Memory B cell (primary cell): ENCODE measurements at regions not wholly inside any gene's neighbourhood (a gene's known extent, or its start where the extent isn't known, plus 50 kb on each side); places are given as distances from the start of the nearest gene placed in this dataset.

ENCODE experiments used
- ATAC-seq: fragments of 150-1000 bp; cut with Tn5 transposase; 2 replicates; pipeline ENCODE4 v1.10.0; 2021; ENCODE audit warnings: low read depth, mild to moderate bottlenecking, moderate library complexity
- DNase-seq, 2 donors: peaks; one replicate each; pipeline ENCODE4 v3.0.0; 2022; ENCODE audit warnings: low spot score in 2 of 2
- H3K27ac Mint-ChIP-seq: one replicate; pipeline ENCODE4 v1.8.0; 2022; ENCODE audit warnings: mild to moderate bottlenecking, moderate library complexity, mixed read lengths
- H3K27me3 Mint-ChIP-seq: one replicate; pipeline ENCODE4 v1.8.0; 2022; ENCODE audit warnings: mixed read lengths
- H3K36me3 Mint-ChIP-seq: one replicate; pipeline ENCODE4 v1.8.0; 2022; ENCODE audit warnings: mild to moderate bottlenecking, mixed read lengths
- H3K4me1 Mint-ChIP-seq: one replicate; pipeline ENCODE4 v1.8.0; 2022; ENCODE audit warnings: mixed read lengths
- H3K4me3 Mint-ChIP-seq: one replicate; pipeline ENCODE4 v1.8.0; 2022; ENCODE audit warnings: mild to moderate bottlenecking, moderate library complexity, mixed read lengths
- H3K9me3 Mint-ChIP-seq: one replicate; pipeline ENCODE4 v1.8.0; 2022; ENCODE audit warnings: mixed read lengths

- Mint-ChIP-seq H3K27ac (no peak overlapping the region), H3K36me3 (no peaks in the 10 kb centered on the region), H3K4me1 (no peaks in the 10 kb centered on the region), H3K4me3 (no peak overlapping the region), H3K27me3 (no peaks in the 10 kb centered on the region), H3K9me3 (no peaks in the 10 kb centered on the region)
- ATAC-seq (no peak), DNase-seq (no peak)
Measured at GRCh38 chr10:44035474-44036197, 349.3 kb downstream of the CXCL12 start.

GRCh38 chr10:44034946-44035345 lies 350.0 kb downstream of the CXCL12 start:
- H3K4me3 Mint-ChIP-seq, result no peak overlapping the region
- H3K27ac Mint-ChIP-seq, result no peak overlapping the region
- no peaks in the 10 kb centered on the region for H3K36me3 Mint-ChIP-seq
- no peaks in the 10 kb centered on the region for H3K27me3 Mint-ChIP-seq
- ATAC-seq (no peak), DNase-seq (no peak)
- H3K4me1 Mint-ChIP-seq, result no peaks in the 10 kb centered on the region
- no peaks in the 10 kb centered on the region for H3K9me3 Mint-ChIP-seq

GRCh38 chr10:44033008-44033407 lies 351.9 kb downstream of the CXCL12 start:
- ATAC-seq (no peak), DNase-seq (no peak)
- Mint-ChIP-seq H3K4me3 (no peak overlapping the region), H3K27ac (no peak overlapping the region), H3K9me3 (no peaks in the 10 kb centered on the region), H3K4me1 (no peaks in the 10 kb centered on the region), H3K36me3 (no peaks in the 10 kb centered on the region), H3K27me3 (no peaks in the 10 kb centered on the region)

- H3K36me3 Mint-ChIP-seq, result no peaks in the 10 kb centered on the region
- H3K27ac Mint-ChIP-seq, result no peak overlapping the region
- ATAC-seq (no peak), DNase-seq (no peak)
- H3K4me3 Mint-ChIP-seq, result no peak overlapping the region
- no peaks in the 10 kb centered on the region for H3K9me3 Mint-ChIP-seq
- H3K27me3 Mint-ChIP-seq, result no peaks in the 10 kb centered on the region
- H3K4me1 Mint-ChIP-seq, result no peaks in the 10 kb centered on the region
Measured at GRCh38 chr10:44032216-44032615, 352.7 kb downstream of the CXCL12 start.

- Mint-ChIP-seq H3K4me1 (no peaks in the 10 kb centered on the region), H3K27ac (no peak overlapping the region), H3K27me3 (no peaks in the 10 kb centered on the region), H3K36me3 (no peaks in the 10 kb centered on the region), H3K9me3 (peaks cover 2% of the 10 kb centered on the region), H3K4me3 (no peak overlapping the region)
- ATAC-seq (no peak), DNase-seq (no peak)
Measured at GRCh38 chr10:44030738-44031137, 354.2 kb downstream of the CXCL12 start.

GRCh38 chr10:44030132-44030531 lies 354.8 kb downstream of the CXCL12 start:
- no peak overlapping the region for H3K27ac Mint-ChIP-seq
- no peaks in the 10 kb centered on the region for H3K27me3 Mint-ChIP-seq
- ATAC-seq (no peak), DNase-seq (no peak)
- peaks cover 5% of the 10 kb centered on the region for H3K9me3 Mint-ChIP-seq
- H3K4me3 Mint-ChIP-seq, result no peak overlapping the region
- no peaks in the 10 kb centered on the region for H3K4me1 Mint-ChIP-seq
- H3K36me3 Mint-ChIP-seq, result no peaks in the 10 kb centered on the region

GRCh38 chr10:44028384-44029137 lies 356.3 kb downstream of the CXCL12 start:
- Mint-ChIP-seq H3K36me3 (no peaks in the 10 kb centered on the region), H3K4me3 (no peak overlapping the region), H3K27ac (no peak overlapping the region), H3K9me3 (peaks cover 5% of the 10 kb centered on the region), H3K4me1 (no peaks in the 10 kb centered on the region), H3K27me3 (no peaks in the 10 kb centered on the region)
- ATAC-seq (no peak), DNase-seq (no peak)

- Mint-ChIP-seq H3K27ac (no peak overlapping the region), H3K36me3 (no peaks in the 10 kb centered on the region), H3K4me3 (no peak overlapping the region), H3K27me3 (no peaks in the 10 kb centered on the region), H3K4me1 (no peaks in the 10 kb centered on the region), H3K9me3 (peaks cover 6% of the 10 kb centered on the region)
- ATAC-seq (no peak), DNase-seq (no peak)
Measured at GRCh38 chr10:44024356-44025116, 360.4 kb downstream of the CXCL12 start.

- Mint-ChIP-seq H3K4me3 (no peak overlapping the region), H3K9me3 (peaks cover 6% of the 10 kb centered on the region), H3K27me3 (no peaks in the 10 kb centered on the region), H3K4me1 (no peaks in the 10 kb centered on the region), H3K36me3 (no peaks in the 10 kb centered on the region), H3K27ac (no peak overlapping the region)
- ATAC-seq (no peak), DNase-seq (no peak)
Measured at GRCh38 chr10:44023517-44023916, 361.4 kb downstream of the CXCL12 start.

- Mint-ChIP-seq H3K4me3 (no peak overlapping the region), H3K9me3 (peaks cover 6% of the 10 kb centered on the region), H3K27me3 (no peaks in the 10 kb centered on the region), H3K36me3 (no peaks in the 10 kb centered on the region), H3K4me1 (no peaks in the 10 kb centered on the region), H3K27ac (no peak overlapping the region)
- no peak for DNase-seq
- no peak for ATAC-seq
Measured at GRCh38 chr10:44022203-44022602, 362.7 kb downstream of the CXCL12 start.

GRCh38 chr10:44020322-44021111 lies 364.4 kb downstream of the CXCL12 start:
- Mint-ChIP-seq H3K9me3 (peaks cover 2% of the 10 kb centered on the region), H3K27ac (no peak overlapping the region), H3K4me3 (no peak overlapping the region), H3K27me3 (no peaks in the 10 kb centered on the region), H3K4me1 (no peaks in the 10 kb centered on the region), H3K36me3 (no peaks in the 10 kb centered on the region)
- no peak for DNase-seq
- no peak for ATAC-seq

- Mint-ChIP-seq H3K4me1 (no peaks in the 10 kb centered on the region), H3K36me3 (no peaks in the 10 kb centered on the region), H3K9me3 (no peaks in the 10 kb centered on the region), H3K27ac (no peak overlapping the region), H3K4me3 (no peak overlapping the region), H3K27me3 (no peaks in the 10 kb centered on the region)
- no peak for DNase-seq
- no peak for ATAC-seq
Measured at GRCh38 chr10:44017483-44018145, 367.3 kb downstream of the CXCL12 start.
